Body of pancreas (tissue), 4 donors: ENCODE measurements at regions not wholly inside any gene's neighbourhood (a gene's known extent, or its start where the extent isn't known, plus 50 kb on each side); places are given as distances from the start of the nearest gene placed in this dataset.

ENCODE experiments used
- ATAC-seq: fragments of 150-250 bp; one replicate; pipeline ENCODE4 v1.9.1; 2016
- DNase-seq, 4 donors: peaks; one replicate each; pipeline ENCODE4 v3.0.0-alpha.2; 2019
- H3K27ac ChIP-seq, 4 donors: fragments of 200-600 bp; sonication (generic); 1 replicate in 3 of 4; 2 replicates in 1 of 4; pipeline versions ENCODE4 v1.5.1 to v1.6.1; 2016 to 2019; ENCODE audit warnings: mild to moderate bottlenecking in 1 of 4, mixed read lengths in 1 of 4, moderate library complexity in 1 of 4
- H3K27me3 ChIP-seq, 2 donors: fragments of 200-600 bp; sonication (generic); one replicate each; pipeline ENCODE4 v1.6.0; 2016; ENCODE audit warnings: mild to moderate bottlenecking in 1 of 2
- H3K36me3 ChIP-seq, 2 donors: fragments of 200-600 bp; sonication (generic); replicated peaks in 1 of 2; 2 replicates each; pipeline ENCODE4 v1.5.1; 2016; ENCODE audit warnings: low read depth in 2 of 2; ENCODE audit not compliant: insufficient read depth in 1 of 2
- H3K4me1 ChIP-seq: fragments of 200-600 bp; sonication (generic); one replicate; pipeline ENCODE4 v1.6.0; 2016
- H3K4me3 ChIP-seq, 2 donors: fragments of 200-600 bp; sonication (generic); 1 replicate in 1 of 2; 2 replicates in 1 of 2; pipeline ENCODE4 v1.5.1; 2016 to 2019
- H3K9me3 ChIP-seq, 3 donors: fragments of 200-600 bp; sonication (generic); 1 replicate in 2 of 3; 2 replicates in 1 of 3; pipeline ENCODE4 v1.5.1; 2016
- POLR2A ChIP-seq, 3 donors: fragments of 450-650 bp; IDR thresholded peaks; one replicate each; pipeline ENCODE4 v1.6.1; 2016; ENCODE audit warnings: antibody characterized with exemption in 3 of 3, mild to moderate bottlenecking in 2 of 3
- WGBS, 2 donors: methylation state at CpG; one replicate each; pipeline ENCODE4 v1.1.5; 2017; 5-methylcytosine and 5-hydroxymethylcytosine counted together
- intact Hi-C: fragments of 100-400 bp; cut with DNase I; formaldehyde crosslinking; loops from one replicate; pipeline ENCODE4 v1.15.1; 2023
- TF ChIP-seq, protein P1 (sequence below), 7 experiments: fragments of 450-650 bp in 4 of 7; fragments of 200-600 bp in 3 of 7; sonication (generic) in 3 of 7; IDR thresholded peaks; one replicate each; pipeline ENCODE4 v1.5.1; 2016 to 2019; ENCODE audit warnings: antibody characterized with exemption in 7 of 7

DNA sequence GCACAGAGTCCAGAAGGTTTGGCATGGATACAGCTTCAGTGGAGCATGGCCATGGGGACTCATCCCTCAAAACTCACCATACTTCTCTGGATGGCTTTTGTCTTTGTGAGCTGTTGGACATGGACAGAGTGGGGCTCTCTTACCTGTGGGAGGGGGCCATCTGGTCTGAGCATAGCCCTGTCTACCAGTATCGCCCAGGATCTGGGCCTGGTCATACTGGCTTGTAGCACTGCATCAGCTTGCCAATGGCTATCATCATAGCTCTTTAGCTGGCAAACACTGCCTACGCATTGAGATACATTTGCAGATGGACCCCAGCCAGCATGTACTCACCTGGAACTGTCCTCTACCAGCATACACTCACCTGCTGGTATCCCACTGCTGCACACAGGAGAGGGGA lies 975.2 kb upstream of the NOVA1 start:
- DNase-seq (no peak), ATAC-seq (no peak)
- 82 to 83% methylated on average over 2 of the region's 2 CpGs for WGBS, 2 donors
- Histone ChIP-seq H3K27me3 (no peaks in the 10 kb centered on the region), H3K36me3 (no peaks in the 10 kb centered on the region), H3K4me1 (no peaks in the 10 kb centered on the region), H3K9me3 (peaks cover 0 to 5% (median 0%) of the 10 kb centered on the region in 3 donors), H3K27ac (no peak overlapping the region), H3K4me3 (no peak overlapping the region)
- intact Hi-C loops = no loop called here
- TF ChIP-seq, protein P1, sequence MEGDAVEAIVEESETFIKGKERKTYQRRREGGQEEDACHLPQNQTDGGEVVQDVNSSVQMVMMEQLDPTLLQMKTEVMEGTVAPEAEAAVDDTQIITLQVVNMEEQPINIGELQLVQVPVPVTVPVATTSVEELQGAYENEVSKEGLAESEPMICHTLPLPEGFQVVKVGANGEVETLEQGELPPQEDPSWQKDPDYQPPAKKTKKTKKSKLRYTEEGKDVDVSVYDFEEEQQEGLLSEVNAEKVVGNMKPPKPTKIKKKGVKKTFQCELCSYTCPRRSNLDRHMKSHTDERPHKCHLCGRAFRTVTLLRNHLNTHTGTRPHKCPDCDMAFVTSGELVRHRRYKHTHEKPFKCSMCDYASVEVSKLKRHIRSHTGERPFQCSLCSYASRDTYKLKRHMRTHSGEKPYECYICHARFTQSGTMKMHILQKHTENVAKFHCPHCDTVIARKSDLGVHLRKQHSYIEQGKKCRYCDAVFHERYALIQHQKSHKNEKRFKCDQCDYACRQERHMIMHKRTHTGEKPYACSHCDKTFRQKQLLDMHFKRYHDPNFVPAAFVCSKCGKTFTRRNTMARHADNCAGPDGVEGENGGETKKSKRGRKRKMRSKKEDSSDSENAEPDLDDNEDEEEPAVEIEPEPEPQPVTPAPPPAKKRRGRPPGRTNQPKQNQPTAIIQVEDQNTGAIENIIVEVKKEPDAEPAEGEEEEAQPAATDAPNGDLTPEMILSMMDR (IDR thresholded peaks at IDR 0.05) = no peak
- TF ChIP-seq POLR2A (IDR thresholded peaks at IDR 0.05) = no peak

DNA sequence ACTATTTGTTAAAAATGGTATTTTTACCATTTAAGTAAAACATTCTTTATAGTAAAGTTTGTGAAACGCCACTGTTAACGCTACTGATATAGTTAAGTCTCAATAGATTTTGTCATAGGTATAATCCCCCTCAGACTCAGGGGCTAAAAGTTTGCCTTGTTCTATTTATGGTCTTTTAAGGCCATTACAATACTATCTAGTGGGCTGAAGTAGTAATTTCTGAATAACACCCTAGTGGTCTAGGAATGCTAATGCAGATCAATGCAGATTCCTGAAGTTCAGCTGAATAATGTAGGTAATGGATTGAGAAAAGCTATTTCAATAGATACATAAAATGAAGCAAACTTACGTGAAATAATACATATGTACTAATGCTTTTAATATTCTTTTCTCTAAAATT lies 989.3 kb upstream of the NOVA1 start:
- Histone ChIP-seq H3K9me3 (no peaks in the 10 kb centered on the region), H3K27me3 (no peaks in the 10 kb centered on the region), H3K4me3 (no peak overlapping the region), H3K27ac (no peak overlapping the region), H3K36me3 (no peaks in the 10 kb centered on the region), H3K4me1 (no peaks in the 10 kb centered on the region)
- DNase-seq (no peak), ATAC-seq (no peak)
- intact Hi-C loops = no loop called here
- no peak for TF ChIP-seq POLR2A (IDR thresholded peaks at IDR 0.05)
- TF ChIP-seq, protein P1 (IDR thresholded peaks at IDR 0.05) = no peak
- 48 to 73% methylated on average over 3 of the region's 3 CpGs for WGBS, 2 donors

DNA sequence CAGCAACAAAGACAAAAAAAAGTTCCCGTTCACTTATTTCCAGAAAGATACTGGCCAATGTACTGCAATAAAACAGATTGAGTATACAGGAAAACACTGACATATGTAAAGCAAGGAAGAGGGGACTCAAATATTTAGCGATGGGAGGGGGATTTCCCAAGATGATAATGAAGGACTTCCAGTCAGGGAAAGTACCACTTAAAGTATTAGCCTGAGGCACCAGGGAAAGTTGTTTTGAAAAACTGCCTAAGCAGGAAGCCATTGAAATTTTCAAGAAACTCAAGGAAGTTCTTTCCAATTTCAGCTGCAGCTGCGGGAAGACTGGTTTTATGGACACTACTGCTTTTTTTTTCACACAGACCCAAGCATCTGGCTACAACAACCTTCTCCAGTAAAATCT lies 1007.4 kb upstream of the NOVA1 start:
- Histone ChIP-seq H3K27me3 (no peaks in the 10 kb centered on the region), H3K36me3 (no peaks in the 10 kb centered on the region), H3K4me3 (no peak overlapping the region), H3K4me1 (no peaks in the 10 kb centered on the region), H3K9me3 (no peaks in the 10 kb centered on the region), H3K27ac (no peak overlapping the region)
- WGBS, 2 donors = 53 to 62% methylated on average over 3 of the region's 3 CpGs
- no peak for TF ChIP-seq POLR2A (IDR thresholded peaks at IDR 0.05)
- TF ChIP-seq, protein P1 (IDR thresholded peaks at IDR 0.05) = no peak
- no peak for DNase-seq
- intact Hi-C loops = no loop called here
- no peak for ATAC-seq

DNA sequence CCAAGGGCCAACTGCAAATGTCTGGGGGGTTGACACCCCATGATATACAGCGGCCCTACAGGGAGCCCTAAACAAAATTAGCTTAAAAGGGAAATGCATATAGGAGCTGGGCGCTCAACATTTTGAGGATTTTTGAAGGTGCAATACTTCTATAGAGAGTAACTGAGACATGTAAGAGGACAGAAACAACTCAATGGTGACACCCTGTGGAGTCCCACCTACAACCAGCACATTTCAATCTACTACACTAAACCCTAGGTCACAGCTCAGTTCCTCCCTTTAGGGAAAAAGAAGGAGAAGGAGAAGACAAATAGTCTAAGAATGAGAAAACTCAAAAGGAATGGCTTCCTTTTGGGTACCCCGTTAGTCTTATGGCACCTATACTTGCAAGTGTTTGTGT lies 1010.5 kb upstream of the NOVA1 start:
- 69 to 72% methylated on average over 3 of the region's 3 CpGs for WGBS, 2 donors
- ATAC-seq (no peak), DNase-seq (no peak)
- H3K9me3 ChIP-seq = no peaks in the 10 kb centered on the region
- TF ChIP-seq POLR2A (IDR thresholded peaks at IDR 0.05) = no peak
- TF ChIP-seq, protein P1 (IDR thresholded peaks at IDR 0.05) = no peak
- H3K4me3 ChIP-seq = no peak overlapping the region
- H3K27ac ChIP-seq = no peak overlapping the region
- no peaks in the 10 kb centered on the region for H3K36me3 ChIP-seq
- intact Hi-C loops = no loop called here
- H3K4me1 ChIP-seq = no peaks in the 10 kb centered on the region
- no peaks in the 10 kb centered on the region for H3K27me3 ChIP-seq

DNA sequence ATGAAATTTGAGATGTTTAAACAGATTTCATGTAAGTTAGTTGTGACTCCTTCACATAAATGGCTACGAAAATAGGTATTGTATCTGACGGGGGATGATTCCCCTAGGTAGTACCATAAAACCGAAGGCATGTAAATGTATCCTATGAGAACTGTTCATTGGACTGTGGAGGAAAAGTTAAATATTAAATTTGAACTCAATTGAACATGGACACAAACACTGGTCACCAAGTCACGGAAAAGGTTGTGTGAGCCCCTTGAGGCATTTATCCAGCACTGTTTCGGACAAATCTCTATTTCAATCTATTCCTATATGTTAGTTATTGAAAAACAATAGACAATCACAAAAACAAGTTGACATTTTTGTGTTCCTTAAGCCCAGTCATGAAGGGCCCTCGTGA lies 1014.3 kb upstream of the NOVA1 start:
- H3K4me1 ChIP-seq = no peaks in the 10 kb centered on the region
- WGBS, 2 donors = 76 to 80% methylated on average over 6 of the region's 6 CpGs
- no peaks in the 10 kb centered on the region for H3K36me3 ChIP-seq
- no peak for DNase-seq
- H3K9me3 ChIP-seq = no peaks in the 10 kb centered on the region
- H3K27me3 ChIP-seq = no peaks in the 10 kb centered on the region
- no peak overlapping the region for H3K27ac ChIP-seq
- TF ChIP-seq, protein P1 (IDR thresholded peaks at IDR 0.05) = no peak
- no peak for TF ChIP-seq POLR2A (IDR thresholded peaks at IDR 0.05)
- no peak for ATAC-seq
- intact Hi-C loops = no loop called here
- no peak overlapping the region for H3K4me3 ChIP-seq
